ENCODE measurements at regions not wholly inside any gene's neighbourhood (a gene's known extent, or its start where the extent isn't known, plus 50 kb on each side); places are given as distances from the start of the nearest gene placed in this dataset.

DNA sequence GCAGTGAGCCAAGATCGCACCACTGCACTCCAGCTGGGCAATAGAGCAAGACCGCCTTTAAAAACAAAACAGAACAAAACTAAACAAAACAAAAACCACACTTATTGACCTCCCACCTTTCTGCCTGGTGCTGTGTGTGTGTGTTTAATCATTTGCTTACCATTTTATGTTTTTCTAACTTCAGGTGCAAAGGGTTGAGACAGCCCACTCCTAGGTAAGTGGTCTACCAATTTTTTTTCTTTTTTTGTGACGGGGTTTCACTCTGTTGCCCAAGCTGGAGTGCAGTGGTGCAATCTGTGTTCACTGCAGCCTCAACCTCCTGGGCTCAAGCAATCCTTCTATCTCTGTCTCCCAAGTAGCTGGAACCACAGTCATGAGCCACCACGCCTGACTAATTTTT lies 65.8 kb downstream of the SALL1 start:
- DNase-seq, result no peak

DNA sequence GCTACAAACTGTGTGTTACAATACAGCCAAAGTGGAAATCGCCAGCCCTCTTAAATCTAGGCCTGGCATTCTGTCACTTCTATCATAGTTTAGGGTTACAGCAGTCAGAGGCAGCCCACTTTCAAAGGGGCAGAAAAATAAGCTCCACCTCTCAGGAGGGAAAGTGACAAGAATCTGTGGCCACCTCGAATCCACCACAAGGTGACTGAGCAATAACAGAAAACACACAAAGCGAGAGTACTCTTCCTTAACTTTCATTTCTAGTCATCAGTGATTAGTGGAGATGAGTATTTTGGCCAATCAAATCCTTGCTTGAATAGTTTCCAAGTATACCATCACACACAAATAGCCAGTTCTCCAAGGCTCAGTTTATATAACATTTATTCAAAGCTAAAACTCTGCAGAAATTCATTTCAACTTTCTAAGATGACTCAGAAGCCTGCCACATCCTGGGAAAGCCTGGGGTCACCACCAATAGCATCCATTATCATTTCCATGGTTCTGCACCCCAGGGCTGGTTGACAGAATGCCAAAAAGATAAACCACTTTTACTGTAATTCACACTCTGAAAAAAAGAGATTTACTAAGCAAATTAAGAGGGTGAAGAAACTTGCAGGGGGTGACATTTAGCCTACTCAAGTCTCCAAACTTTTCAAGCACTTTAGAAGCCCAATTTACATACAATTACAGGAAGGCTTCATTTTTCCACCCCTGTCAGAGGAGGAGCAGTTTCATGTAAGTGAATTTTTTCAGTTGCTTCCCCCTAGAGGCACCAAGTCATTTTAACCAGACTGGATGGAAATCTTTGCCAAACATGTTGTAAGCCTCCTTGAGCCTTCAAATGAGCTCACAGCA lies 66.8 kb downstream of the SALL1 start:
- no peak for DNase-seq

DNA sequence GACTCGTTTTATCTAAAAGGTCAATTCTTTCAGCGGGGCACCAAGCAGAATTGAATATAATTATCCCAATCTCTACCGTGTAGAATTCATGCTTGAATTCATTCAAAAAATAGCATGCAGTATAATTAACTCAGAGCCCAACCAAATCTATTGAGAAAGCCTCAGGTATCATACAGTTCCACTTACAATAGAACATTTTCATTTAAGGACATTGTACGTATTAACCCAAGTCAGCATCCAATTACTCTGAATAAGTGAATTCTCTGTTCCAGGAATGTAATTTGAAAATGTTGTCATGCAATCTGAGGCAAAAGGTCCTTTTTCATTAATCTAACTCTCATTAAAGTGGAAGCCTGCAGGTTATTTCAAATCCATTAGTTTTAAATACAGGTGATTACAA lies 78.5 kb downstream of the SALL1 start:
- no peak for DNase-seq

DNA sequence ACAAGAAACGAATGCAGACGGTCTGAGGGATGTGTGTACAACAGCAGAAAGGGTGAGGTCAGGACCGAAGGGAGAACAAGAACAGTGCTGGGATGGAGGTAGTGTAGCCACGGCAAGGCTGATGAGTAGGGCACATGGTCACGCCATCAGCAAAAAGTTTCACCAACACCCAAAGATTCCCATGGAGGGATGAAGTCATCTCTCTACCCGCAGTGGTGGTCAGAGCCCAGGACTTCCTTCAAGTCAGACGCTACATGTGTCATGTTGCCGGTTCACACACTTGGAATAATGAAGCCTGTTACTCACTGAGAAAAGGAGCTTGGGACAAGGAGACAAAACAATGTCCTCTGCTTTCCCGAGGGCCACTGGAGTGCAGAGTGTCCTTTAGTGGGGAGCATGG lies 79.7 kb downstream of the SALL1 start:
- DNase-seq, result no peak

DNA sequence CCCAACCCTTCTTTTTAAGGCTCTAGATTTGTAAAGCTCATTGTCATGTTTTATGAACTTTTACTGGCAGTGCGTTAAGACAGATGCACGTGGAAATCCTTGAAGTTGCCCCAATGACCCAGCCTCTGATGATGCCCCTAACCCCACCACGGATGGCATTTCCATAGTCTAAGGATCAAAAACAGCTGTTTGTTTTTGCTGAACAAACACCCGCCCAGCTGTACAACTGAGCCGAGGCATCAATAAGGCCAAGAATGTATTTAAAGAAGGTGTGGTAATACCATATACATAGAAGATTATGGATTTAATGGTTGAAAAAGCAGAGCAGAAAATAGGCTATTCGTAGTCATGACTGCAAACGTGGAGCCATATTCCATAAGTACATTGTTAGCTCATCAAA lies 83.7 kb downstream of the SALL1 start:
- no peak for DNase-seq

DNA sequence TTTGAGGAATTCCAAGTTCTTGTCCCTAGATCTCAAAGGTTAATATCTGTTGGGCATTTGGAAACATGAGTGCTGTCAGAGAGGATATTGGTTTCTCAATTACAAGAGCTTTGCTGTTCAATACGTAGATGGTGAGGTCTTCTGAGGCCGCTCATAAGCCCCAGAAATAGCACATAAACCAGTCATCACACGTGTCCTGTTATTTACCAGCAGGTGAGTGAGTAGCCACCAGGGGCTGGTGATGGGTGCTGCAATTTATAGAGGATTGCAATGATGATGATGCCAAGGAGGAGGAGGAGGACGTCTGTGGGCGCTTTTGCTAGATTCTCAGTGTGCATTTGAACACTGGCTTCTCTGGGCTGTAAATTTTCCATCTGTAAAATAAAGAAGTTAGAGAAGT lies 89.0 kb downstream of the SALL1 start:
- no peak for DNase-seq

DNA sequence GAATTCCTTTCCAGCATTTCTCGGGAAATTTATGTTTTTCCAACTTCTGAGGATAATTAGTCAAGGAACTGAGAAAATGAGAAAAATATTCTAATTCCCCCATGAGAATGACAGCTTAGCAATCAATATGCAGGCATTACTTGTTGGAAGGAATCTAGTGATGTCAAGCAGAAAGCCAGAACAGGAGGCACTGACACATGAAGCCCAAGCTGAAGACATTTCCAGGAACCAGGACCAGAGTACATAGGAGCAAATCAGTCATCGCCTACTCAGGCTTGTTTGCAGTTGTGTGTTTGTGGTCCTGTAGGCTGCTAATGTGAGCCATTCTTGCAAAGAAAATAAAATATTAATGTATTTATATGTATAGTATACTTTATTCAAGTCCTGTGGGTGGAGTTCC lies 89.7 kb downstream of the SALL1 start:
- no peak for DNase-seq

DNA sequence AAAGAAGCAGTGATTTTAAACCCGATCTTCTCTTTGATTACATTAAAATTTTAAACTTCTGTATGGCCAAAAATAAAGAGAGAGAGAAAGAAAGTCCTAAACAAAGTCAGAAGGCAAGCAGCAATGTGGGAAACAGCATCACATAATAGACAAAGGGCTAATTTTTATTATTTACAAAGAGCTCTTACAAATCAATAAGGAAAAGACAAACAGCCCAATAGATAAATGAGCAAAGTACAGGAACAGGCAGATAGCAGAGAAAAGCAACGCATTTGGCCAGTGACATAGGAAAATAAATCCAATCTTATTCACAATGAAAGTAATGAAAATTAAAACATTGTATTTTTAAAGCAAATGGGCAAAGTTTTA lies 93.1 kb downstream of the SALL1 start:
- DNase-seq, result no peak

DNA sequence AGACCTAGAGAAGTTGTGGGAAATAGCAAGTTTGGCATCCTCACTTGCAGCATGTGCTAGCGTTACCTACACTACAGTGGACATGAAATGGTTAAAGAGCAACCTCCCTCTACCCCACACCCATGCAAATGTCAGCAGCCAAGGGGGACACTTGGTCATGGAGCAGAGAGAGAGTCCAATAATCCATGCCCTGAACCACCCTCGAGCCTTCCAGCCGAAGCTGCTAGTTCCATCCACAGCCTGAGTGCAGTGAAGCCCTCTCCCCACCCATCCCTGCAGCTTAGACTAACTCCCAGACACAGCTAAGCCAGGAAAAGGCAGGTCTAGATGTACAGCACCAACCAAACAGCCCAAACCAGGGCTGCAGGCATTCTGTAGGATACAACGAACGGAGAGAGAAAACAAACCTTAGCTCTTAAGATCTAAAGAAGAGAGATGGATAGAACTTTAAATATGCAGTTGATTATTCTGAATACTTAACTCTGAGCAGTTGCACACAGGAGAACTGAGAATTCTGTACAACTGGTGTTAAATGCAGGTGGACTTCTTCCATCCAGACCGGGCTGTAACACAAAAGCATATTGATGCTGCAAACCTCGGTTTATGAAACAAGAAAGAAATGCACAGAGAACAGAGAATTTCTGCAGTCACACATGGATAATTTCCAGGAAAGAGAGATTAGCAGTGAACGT lies 93.8 kb downstream of the SALL1 start:
- no peak for DNase-seq

DNA sequence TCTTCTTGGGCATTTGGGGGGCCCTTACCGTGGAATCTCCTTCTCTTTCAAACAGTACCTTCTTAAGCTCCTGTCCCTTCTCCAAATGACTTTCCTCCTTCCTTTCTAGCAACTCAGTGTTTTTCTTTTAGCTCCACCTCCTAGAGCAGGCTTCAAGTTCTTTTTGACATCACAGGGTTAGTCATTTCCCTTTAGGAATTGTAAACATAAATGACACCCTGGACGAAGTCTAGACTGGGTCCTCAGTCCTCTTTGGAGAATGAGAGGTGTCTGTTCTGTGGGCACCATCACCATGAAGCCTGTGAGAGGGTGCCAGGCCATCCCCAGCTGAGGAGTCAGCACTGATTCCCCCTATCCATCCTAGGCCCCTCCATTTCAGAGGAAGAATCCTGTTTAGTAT lies 94.7 kb downstream of the SALL1 start:
- DNase-seq, result no peak

DNA sequence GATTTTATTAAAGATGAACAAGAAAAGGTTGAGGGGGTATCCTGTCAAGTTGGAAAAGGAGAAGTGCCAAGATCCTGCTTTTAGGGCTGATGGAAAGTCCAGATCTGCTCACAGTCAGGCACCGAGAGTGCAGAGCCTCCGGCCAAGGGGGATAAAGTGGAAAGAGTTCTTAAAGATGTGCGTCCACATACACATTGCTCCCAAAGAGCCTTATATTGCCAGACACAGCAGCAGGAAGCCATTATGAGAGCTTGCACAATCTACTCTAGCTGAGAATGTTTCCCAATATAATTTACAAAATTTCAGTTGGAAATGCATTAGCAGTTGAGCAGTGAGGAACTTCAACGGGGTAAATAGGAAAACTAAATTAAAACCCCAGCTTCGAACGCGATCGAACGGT lies 95.6 kb downstream of the SALL1 start:
- DNase-seq, result no peak

DNA sequence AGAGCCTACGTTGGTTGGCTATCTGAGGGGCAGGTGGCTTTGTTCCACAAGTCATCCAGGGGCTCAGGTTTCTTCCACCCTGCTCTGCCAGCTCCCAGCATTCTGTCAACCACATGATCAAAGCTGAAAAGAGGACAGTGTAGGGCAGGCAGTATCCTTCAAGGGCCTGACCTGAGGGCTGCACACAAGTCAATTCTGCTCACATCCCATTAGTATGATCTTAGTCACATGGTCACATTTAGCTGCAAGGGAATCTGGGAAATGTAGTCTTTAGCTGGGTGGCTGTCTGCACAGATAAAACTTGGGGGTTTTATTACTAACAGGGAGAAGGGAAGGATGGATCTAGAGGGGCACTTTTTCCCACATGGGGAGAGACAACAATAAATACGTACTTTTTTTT lies 97.3 kb downstream of the SALL1 start:
- DNase-seq, result no peak

DNA sequence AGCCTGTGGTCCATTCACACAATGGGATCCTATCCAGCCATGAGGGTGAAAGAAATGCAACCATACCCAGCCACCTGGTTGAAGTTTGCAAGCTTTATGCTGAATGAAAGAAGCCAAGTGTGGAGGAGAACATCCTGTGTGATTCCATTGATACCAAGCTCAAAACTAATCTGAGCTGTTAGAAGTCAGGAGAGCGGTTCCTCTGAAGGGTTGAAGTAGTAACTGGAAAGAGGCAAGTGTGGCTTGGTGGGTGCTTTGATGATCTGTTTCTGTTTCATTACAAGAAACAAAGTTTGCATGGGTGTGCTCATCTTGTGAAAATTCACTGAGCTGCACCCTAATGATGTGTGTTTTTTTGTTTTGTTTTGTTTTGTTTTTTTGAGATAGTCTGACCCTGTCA lies 99.4 kb downstream of the SALL1 start:
- no peak for DNase-seq

DNA sequence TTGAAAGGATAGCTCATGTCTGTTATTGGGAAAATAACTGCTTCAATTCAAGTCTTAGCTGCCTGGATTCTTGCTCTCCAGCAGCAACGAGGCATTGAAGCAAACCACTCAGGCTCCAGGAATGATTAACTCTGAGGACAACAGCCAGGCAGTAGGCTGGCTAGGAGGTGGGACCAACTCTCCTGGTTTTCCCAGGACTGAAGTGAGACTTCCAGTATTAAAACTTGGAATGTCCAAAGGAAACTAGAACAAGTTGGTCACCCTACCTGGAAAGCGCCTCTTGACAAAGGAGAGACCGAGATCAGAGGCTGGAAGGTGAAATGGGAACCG lies 100.7 kb downstream of the SALL1 start:
- DNase-seq, result no peak

DNA sequence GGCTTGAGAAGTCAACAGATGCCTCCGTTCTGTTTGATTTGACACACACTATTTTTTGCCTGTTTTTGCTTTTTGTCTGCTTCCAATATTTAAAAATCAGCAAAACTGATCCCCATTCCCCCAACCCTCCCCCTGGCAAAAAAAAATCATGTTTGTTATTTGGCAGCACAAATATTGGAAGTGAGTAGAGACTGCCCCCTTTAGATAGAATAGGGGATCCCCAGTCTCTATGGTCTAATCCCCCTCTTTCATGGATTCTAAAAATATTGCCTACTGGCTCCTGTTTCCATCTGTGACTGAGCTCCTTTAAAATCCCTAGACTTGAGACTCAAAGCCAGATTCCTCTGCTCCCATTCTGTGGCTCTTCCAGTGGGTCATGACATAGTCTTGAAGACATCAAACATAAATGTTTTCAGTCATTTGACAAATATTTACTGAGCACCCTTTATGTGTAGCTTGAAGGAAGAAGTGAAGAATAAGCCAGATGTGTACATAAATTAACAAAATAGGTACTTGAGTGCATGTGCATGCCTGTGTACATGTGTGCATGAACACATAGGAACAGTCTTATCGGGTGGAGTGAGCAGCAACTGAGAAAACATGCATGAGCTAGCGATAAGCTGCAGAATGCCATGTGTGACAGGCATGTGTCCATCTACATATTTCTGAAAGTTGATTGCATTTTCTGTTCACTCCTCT lies 101.2 kb downstream of the SALL1 start:
- DNase-seq, result no peak

DNA sequence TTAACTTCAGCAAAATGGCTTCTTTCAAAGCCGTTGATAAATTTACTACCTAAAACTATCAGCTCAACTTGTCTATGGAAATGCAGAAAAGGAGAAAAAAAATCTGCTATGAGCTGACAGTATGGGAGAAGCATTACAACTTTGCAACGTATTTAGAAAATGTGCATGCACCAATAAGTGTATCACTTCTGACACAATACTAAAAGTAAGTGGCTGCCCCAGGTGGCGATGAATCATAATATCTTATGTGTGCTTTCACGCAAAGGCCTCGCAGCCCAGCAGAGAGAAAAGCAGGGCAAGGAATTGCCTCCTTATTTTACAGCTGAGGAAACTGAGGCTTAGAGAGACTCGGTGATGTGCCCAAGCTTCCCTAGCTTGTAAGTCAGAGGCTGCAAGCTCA lies 101.8 kb downstream of the SALL1 start:
- no peak for DNase-seq

DNA sequence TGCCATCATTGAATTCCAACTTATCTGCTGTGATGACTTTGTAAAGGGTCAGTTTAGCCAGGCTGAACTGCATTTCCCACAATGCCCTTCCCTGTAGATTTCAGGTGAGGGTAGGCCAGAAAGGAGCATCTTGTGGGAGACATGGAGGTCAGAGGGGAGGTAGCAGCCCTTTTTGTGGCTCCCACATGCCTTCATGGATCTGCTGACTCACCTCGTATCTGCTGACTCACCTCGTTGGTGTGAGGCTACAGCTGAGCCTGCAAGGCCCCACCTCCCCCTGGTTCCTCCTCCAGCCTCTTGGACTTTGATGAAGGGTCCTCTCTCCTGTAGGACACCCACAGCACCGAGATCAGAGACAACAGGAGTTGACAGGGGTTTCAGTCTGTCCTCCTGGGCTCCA lies 102.5 kb downstream of the SALL1 start:
- DNase-seq, result no peak

DNA sequence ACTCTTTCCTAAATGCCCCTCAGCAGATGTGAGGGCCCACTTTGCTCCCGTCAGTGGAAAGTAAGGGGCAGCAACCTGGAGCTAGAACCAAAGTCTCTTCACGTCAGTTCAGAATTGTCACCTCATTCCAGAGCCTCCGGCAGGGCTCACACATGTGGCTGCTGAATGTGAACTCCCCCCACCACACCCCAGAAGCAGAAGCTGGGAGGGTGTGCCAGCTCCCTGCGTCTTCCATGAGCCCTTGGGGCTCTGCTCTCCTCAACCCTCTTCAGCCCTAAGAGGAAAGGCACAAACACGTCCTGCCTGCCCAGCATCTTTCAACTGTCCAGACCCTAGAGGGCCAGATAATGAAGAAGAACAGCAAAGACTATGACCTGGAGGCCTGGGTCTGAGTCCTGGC lies 105.3 kb downstream of the SALL1 start:
- DNase-seq, result no peak

DNA sequence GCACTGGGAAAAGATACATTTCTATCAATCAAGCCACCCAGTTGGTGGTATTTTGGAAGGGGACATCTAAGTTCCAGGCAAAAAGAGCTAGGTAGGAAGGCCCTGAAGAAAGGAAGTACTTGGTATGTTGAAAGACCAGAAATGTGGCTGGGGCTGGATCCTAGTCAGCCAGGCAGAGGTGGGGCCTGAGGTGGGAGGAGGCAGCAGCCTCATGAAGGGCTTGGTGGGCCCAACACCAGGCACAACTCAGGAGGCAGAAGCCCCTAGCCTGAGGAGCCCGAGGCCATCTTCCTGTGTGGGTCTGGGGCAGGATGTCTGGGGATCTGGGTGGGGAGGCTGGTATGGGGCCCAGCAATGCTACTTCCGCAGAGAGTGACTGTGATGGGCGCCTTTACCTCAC lies 105.9 kb downstream of the SALL1 start:
- no peak for DNase-seq

DNA sequence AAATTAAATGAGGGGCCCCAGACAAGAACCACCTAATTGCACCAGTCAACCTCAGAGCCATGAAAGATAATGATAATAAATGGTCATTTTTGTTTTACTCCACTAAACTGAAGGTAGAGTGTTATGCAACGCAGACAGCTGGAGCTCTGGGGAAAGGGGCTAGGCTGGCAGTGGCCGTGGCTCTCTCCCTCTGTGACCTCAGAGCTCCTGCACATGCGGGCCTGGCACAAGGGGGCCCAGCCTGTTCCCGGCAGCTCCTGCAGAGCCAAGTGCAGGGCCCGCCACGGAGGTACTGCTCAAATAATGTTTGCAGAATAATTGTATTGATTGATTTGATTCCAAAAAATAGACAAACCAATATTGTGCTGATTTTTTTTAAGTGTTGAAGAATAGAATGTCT lies 109.5 kb downstream of the SALL1 start:
- no peak for DNase-seq

DNA sequence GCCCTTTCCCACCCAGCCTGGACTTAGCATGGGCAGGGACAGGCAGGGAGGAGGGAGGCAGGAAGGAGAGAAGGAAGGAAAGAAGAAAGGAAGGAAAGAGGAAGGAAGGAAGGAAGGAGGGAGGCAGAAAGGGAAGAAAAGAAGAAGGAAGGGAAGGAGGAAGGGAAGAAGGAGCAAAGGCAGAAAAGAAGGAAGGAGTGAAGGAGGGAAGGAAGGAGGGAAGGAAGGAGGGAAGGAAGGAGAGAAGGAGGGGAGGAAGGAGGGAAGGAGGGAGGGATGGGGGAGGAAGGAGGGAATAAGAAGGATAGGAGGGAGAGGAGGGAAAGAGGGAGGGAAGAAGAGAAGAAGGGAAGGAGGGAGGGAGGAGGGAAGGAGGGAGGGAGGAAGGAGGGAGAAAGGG lies 110.4 kb downstream of the SALL1 start:
- DNase-seq, result no peak

DNA sequence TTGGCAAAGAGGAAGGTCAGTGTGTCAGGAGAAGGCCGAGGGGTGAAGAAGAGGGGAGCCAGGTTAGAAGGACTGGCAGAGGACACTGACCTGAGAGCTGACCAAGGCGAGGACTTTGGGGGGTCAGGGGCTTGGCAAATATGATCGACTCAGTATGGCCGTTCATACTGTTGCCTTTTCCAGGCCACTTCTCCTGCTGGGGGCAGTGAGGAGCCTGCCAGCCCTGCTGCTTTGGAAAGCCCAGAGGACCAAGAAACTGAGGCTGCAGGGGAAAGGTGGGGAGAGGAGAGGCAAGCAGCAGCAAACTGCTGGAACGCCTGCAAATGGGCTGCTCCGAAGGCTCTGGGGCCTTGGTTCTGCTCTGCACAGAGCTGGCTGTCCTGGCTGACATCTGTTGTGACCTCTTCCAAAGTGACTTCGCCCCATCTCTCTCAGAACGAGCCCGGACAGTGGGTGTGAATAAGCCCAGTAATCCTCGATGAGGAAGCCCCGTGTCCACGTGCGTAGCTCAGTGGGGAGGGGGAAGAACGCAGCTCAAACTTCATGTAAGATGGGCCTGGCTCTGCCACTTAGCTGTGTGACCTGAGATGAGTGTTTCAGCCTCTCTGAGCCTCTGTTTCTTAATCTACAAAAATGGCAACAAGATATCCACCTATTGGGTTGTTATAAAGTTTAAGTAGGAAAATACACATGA lies 111.3 kb downstream of the SALL1 start:
- DNase-seq, result no peak

DNA sequence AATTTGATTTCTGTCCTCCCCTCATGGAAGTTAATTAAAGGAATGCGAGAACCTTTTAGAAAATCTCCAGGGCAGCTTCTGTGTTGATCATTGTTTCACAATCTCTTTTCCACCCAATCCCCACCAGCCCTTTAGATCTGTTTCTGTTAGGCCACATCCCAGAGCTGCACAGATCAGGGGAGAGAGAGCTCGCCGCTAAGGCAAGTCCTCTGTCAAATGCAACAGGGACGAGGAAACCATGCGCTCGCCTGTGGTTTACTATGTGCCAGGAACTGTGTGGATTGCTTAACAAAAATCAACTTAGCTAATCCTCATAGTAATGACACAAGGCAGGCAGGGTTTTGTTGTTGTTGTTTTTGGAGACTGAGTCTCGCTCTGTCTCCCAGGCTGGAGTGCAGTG lies 115.4 kb downstream of the SALL1 start:
- DNase-seq, result no peak

DNA sequence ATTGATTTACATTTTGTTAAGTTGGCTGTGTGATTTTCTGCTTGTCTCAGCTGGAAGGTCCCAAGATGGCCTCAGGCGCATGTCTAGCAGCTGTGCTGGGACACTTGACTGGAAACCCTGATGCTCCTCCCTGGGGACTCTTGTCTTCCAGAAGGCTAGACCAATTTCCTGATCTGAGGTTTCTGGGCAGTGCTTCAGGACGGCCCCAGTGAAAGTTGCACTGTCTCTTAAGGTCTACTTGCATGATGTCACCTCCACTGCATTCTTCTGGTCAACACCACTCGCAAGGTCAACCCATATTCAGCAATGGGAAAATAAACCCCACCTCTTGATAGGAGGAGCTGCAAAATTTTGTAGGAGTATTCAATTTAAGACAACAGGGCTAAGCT lies 116.0 kb downstream of the SALL1 start:
- DNase-seq, result peak; percentile 62

Data from femur (tissue), 1 donor.